ENCODE measurements at regions not wholly inside any gene's neighbourhood (a gene's known extent, or its start where the extent isn't known, plus 50 kb on each side); places are given as distances from the start of the nearest gene placed in this dataset.

- no peak overlapping the region for H3K4me3 ChIP-seq
- H3K36me3 ChIP-seq (replicated peaks in 1 of 2; ENCODE audit: insufficient read depth in 1 of 2, low read depth in 2 of 2) = no peaks in the 10 kb centered on the region
- ATAC-seq (no peak), DNase-seq (no peak)
- no peak overlapping the region for H3K27ac ChIP-seq
- intact Hi-C loops (cut with DNase I) = loop anchor here (10.0 kb wide), 1 partner anchor 308 kb away; no protein-coding TSS in a partner anchor
- 85 to 88% methylated on average over 4 of the region's 4 CpGs for WGBS, 2 donors
- H3K4me1 ChIP-seq = no peaks in the 10 kb centered on the region
- TF ChIP-seq CTCF (IDR thresholded peaks at IDR 0.05) (no peak), POLR2A (IDR thresholded peaks at IDR 0.05) (no peak)
- H3K9me3 ChIP-seq = no peaks in the 10 kb centered on the region
- H3K27me3 ChIP-seq = no peaks in the 10 kb centered on the region
Observed at GRCh38 chr11:34566736-34567135, 53.1 kb upstream of the ELF5 start.

GRCh38 chr11:34567733-34568132 lies 53.2 kb upstream of the EHF start:
- Histone ChIP-seq H3K9me3 (no peaks in the 10 kb centered on the region), H3K4me1 (no peaks in the 10 kb centered on the region), H3K4me3 (no peak overlapping the region), H3K27ac (no peak overlapping the region), H3K36me3 (replicated peaks in 1 of 2; ENCODE audit: insufficient read depth in 1 of 2, low read depth in 2 of 2) (no peaks in the 10 kb centered on the region), H3K27me3 (no peaks in the 10 kb centered on the region)
- WGBS, 2 donors = 77 to 89% methylated on average over 4 of the region's 4 CpGs
- no peak for ATAC-seq
- DNase-seq = no peak
- TF ChIP-seq CTCF (IDR thresholded peaks at IDR 0.05) = no peak
- no peak for TF ChIP-seq POLR2A (IDR thresholded peaks at IDR 0.05)
- intact Hi-C loops (cut with DNase I) = loop anchor here (10.0 kb wide), 1 partner anchor 307 kb away; no protein-coding TSS in a partner anchor

GRCh38 chr11:34570584-34570983 lies 50.3 kb upstream of the EHF start:
- 73 to 80% methylated on average over 5 of the region's 5 CpGs for WGBS, 2 donors
- no peak for ATAC-seq
- Histone ChIP-seq H3K9me3 (no peaks in the 10 kb centered on the region), H3K36me3 (replicated peaks in 1 of 2; ENCODE audit: insufficient read depth in 1 of 2, low read depth in 2 of 2) (no peaks in the 10 kb centered on the region), H3K27ac (no peak overlapping the region), H3K4me3 (no peak overlapping the region), H3K27me3 (no peaks in the 10 kb centered on the region), H3K4me1 (no peaks in the 10 kb centered on the region)
- intact Hi-C loops (cut with DNase I) = no loop called here
- DNase-seq = no peak
- TF ChIP-seq POLR2A (IDR thresholded peaks at IDR 0.05) (no peak), CTCF (IDR thresholded peaks at IDR 0.05) (no peak)

Data from body of pancreas (tissue), 4 donors.